Colonic mucosa (tissue), 4 donors: ENCODE measurements at regions not wholly inside any gene's neighbourhood (a gene's known extent, or its start where the extent isn't known, plus 50 kb on each side); places are given as distances from the start of the nearest gene placed in this dataset.

Source experiments
- DNase-seq: peaks from one replicate; pipeline ENCODE4 v3.0.0-alpha.2; 2020
- H3K27ac ChIP-seq: fragments of 200-600 bp; one replicate; pipeline ENCODE4 v1.8.0; 2021
- H3K27me3 ChIP-seq: fragments of 200-600 bp; one replicate; pipeline ENCODE4 v1.8.0; 2021
- H3K36me3 ChIP-seq: fragments of 200-600 bp; one replicate; pipeline ENCODE4 v1.8.0; 2021
- H3K4me1 ChIP-seq: fragments of 200-600 bp; one replicate; pipeline ENCODE4 v1.8.0; 2021; ENCODE audit warnings: mild to moderate bottlenecking
- H3K4me3 ChIP-seq: fragments of 200-600 bp; one replicate; pipeline ENCODE4 v1.8.0; 2021
- H3K9ac ChIP-seq, 2 donors: one replicate each; pipeline ENCODE4 v1.7.0; 2013; ENCODE audit warnings: control low read depth in 2 of 2, low read depth in 2 of 2, low read length in 2 of 2
- H3K9me3 ChIP-seq: fragments of 200-600 bp; one replicate; pipeline ENCODE4 v1.8.0; 2021
- CTCF ChIP-seq: fragments of 200-600 bp; IDR thresholded peaks from one replicate; pipeline ENCODE4 v1.8.0; 2022; ENCODE audit warnings: antibody characterized with exemption, mild to moderate bottlenecking
- intact Hi-C: fragments of 100-400 bp; cut with DNase I; formaldehyde crosslinking; loops from one replicate; pipeline ENCODE4 v1.14.1; 2022
- donor health status: healthy.
- donor health status: DM: no; HTN: no; CAD: no.
- donor health status: DM: no; HTN: no; CAD: no.

- TF ChIP-seq CTCF: no peak
- H3K36me3 ChIP-seq: no peaks in the 10 kb centered on the region
- no peak overlapping the region for H3K4me3 ChIP-seq
- no peaks in the 10 kb centered on the region for H3K4me1 ChIP-seq
- intact Hi-C loops: no loop called here
- DNase-seq: no peak
- H3K27ac ChIP-seq: no peak overlapping the region
- H3K27me3 ChIP-seq: no peaks in the 10 kb centered on the region
- H3K9ac ChIP-seq: no peak overlapping the region
- no peaks in the 10 kb centered on the region for H3K9me3 ChIP-seq
These were observed 793.5 kb upstream of the HS6ST1 start for GRCh38 chr2:129112181-129112580.

- no peaks in the 10 kb centered on the region for H3K4me1 ChIP-seq
- no peaks in the 10 kb centered on the region for H3K9me3 ChIP-seq
- TF ChIP-seq CTCF: no peak
- intact Hi-C loops: no loop called here
- H3K36me3 ChIP-seq: no peaks in the 10 kb centered on the region
- H3K27ac ChIP-seq: no peak overlapping the region
- H3K4me3 ChIP-seq: no peak overlapping the region
- H3K9ac ChIP-seq: no peak overlapping the region
- no peak for DNase-seq
- H3K27me3 ChIP-seq: no peaks in the 10 kb centered on the region
These were observed 795.1 kb upstream of the HS6ST1 start for GRCh38 chr2:129113776-129114175.

GRCh38 chr2:129117434-129117833 is 798.8 kb upstream of the HS6ST1 start:
- no peak for TF ChIP-seq CTCF
- no peak overlapping the region for H3K27ac ChIP-seq
- no peaks in the 10 kb centered on the region for H3K36me3 ChIP-seq
- DNase-seq: no peak
- intact Hi-C loops: no loop called here
- H3K9ac ChIP-seq: no peak overlapping the region
- H3K27me3 ChIP-seq: no peaks in the 10 kb centered on the region
- no peak overlapping the region for H3K4me3 ChIP-seq
- H3K4me1 ChIP-seq: no peaks in the 10 kb centered on the region
- no peaks in the 10 kb centered on the region for H3K9me3 ChIP-seq

- no peak overlapping the region for H3K27ac ChIP-seq
- no peak for DNase-seq
- H3K4me1 ChIP-seq: no peaks in the 10 kb centered on the region
- H3K4me3 ChIP-seq: no peak overlapping the region
- H3K36me3 ChIP-seq: no peaks in the 10 kb centered on the region
- no peaks in the 10 kb centered on the region for H3K9me3 ChIP-seq
- no peaks in the 10 kb centered on the region for H3K27me3 ChIP-seq
- intact Hi-C loops: no loop called here
- TF ChIP-seq CTCF: no peak
- no peak overlapping the region for H3K9ac ChIP-seq
These were observed 799.6 kb upstream of the HS6ST1 start for GRCh38 chr2:129118296-129118695.

- Histone ChIP-seq H3K4me3 (no peak overlapping the region), H3K4me1 (no peaks in the 10 kb centered on the region), H3K36me3 (no peaks in the 10 kb centered on the region), H3K27me3 (no peaks in the 10 kb centered on the region), H3K9ac (no peak overlapping the region), H3K27ac (no peak overlapping the region), H3K9me3 (no peaks in the 10 kb centered on the region)
- intact Hi-C loops: no loop called here
- no peak for DNase-seq
- TF ChIP-seq CTCF: no peak
These were observed 810.4 kb upstream of the HS6ST1 start for GRCh38 chr2:129129087-129129486.
